HCT116 (cell line): ENCODE measurements at regions not wholly inside any gene's neighbourhood (a gene's known extent, or its start where the extent isn't known, plus 50 kb on each side); places are given as distances from the start of the nearest gene placed in this dataset.

Experiments used
- CTCF ChIP-seq, 3 experiments: fragments of 200-600 bp in 1 of 3; sonication (generic) in 1 of 3; IDR thresholded peaks in 2 of 3; conservative IDR thresholded peaks in 1 of 3; 2 replicates each; pipeline ENCODE4 v1.5.1; 2012 to 2017; ENCODE audit warnings: low read depth in 2 of 3, low read length in 2 of 3, antibody characterized with exemption in 1 of 3, borderline replicate concordance in 1 of 3, control low read depth in 1 of 3, mild to moderate bottlenecking in 1 of 3, mixed read lengths in 1 of 3, mixed run types in 1 of 3, moderate library complexity in 1 of 3; ENCODE audit not compliant: insufficient read depth in 1 of 3
- EZH2 ChIP-seq: fragments of 200-600 bp; sonication (generic); IDR thresholded peaks from 2 replicates; pipeline ENCODE4 v1.6.1; 2017; ENCODE audit warnings: antibody characterized with exemption, mixed run types
- JUND ChIP-seq: IDR thresholded peaks from 2 replicates; pipeline ENCODE4 v1.6.1; 2012
- YY1 ChIP-seq: IDR thresholded peaks from 2 replicates; pipeline ENCODE4 v1.6.1; 2011; ENCODE audit warnings: low read length, low read depth, moderate library complexity, mild to moderate bottlenecking; ENCODE audit not compliant: insufficient replicate concordance; ENCODE audit errors: extremely low read depth

- no peak for TF ChIP-seq CTCF (IDR thresholded peaks at IDR 0.05 in 2 of 3, conservative IDR thresholded peaks at IDR 0.05 in 1 of 3; ENCODE audit: borderline replicate concordance in 1 of 3, insufficient read depth in 1 of 3, low read depth in 2 of 3, low read length in 2 of 3)
- no peak for TF ChIP-seq YY1
- TF ChIP-seq EZH2, result no peak
- TF ChIP-seq JUND, result no peak
These were observed 133.8 kb upstream of the GMNC start for GRCh38 chr3:190996181-190996775.
